K562 (cell line): ENCODE measurements at regions not wholly inside any gene's neighbourhood (a gene's known extent, or its start where the extent isn't known, plus 50 kb on each side); places are given as distances from the start of the nearest gene placed in this dataset.
A peak's percentile ranks its signal among the peaks of the same experiment; 100 is the strongest.

ENCODE experiments used
- ATAC-seq: fragments of 200-7000 bp; cut with Tn5 transposase; 3 replicates; pipeline ENCODE4 v1.9.1; 2020; ENCODE audit warnings: moderate library complexity
- BruUV-seq: library from RNA; stranded (reverse); fragments of 400-500 nt; replicated peaks from 2 replicates; lab custom pipeline; 2021; lab: Mats Ljungman, UMichigan
- CTCF ChIA-PET: fragments of 300-600 bp; formaldehyde crosslinking; extraction: SDS; loops from one replicate; lab custom pipeline; 2021; ENCODE audit warnings: low intra/inter-chr PET ratio; lab: Yijun Ruan, JAX
- POLR2A ChIA-PET: fragments of 300-600, 350-650 bp; sonication (Branson Sonifier 250); formaldehyde crosslinking; extraction: SDS; loops from one replicate; lab custom pipeline; 2021; ENCODE audit warnings: antibody characterized with exemption, inconsistent platforms; lab: Yijun Ruan, JAX
- DNase-seq, 4 experiments: peaks; one replicate each; pipeline versions ENCODE4 v3.0.0 to v3.0.0-alpha.2; 2011 to 2018; ENCODE audit warnings: low spot score in 3 of 4, mixed read lengths in 3 of 4; ENCODE audit errors: extremely low read depth in 1 of 4
- FAIRE-seq: peaks from 2 replicates; lab custom pipeline; 2011; peaks lifted over from hg19 to GRCh38; lab: Jason Lieb, UNC
- H2AFZ ChIP-seq: 2 replicates; pipeline ENCODE4 v1.6.0; 2011; ENCODE audit warnings: low read depth, low read length, control low read depth, inconsistent platforms
- H3K27ac ChIP-seq: fragments of 200-600 bp; 3 replicates; pipeline ENCODE4 v1.8.0; 2011; ENCODE audit warnings: low read depth, mild to moderate bottlenecking, control low read depth, inconsistent platforms, low read length, moderate library complexity, mixed read lengths; ENCODE audit errors: extremely low read depth
- H3K27me3 ChIP-seq, 2 experiments: fragments of 300-600 bp in 1 of 2; 2 replicates in 1 of 2; 3 replicates in 1 of 2; pipeline versions ENCODE4 v1.6.0 to v1.8.0; 2011; ENCODE audit warnings: inconsistent platforms in 2 of 2, low read length in 2 of 2, mild to moderate bottlenecking in 1 of 2, mixed read lengths in 1 of 2, moderate library complexity in 1 of 2; ENCODE audit not compliant: control insufficient read depth in 2 of 2, insufficient read depth in 2 of 2
- H3K36me3 ChIP-seq: fragments of 300-600 bp; 3 replicates; pipeline ENCODE4 v1.8.0; 2011; ENCODE audit warnings: mild to moderate bottlenecking, low read length, inconsistent platforms; ENCODE audit not compliant: control insufficient read depth, insufficient read depth
- H3K4me1 ChIP-seq, 2 experiments: fragments of 200-600 bp in 1 of 2; replicated peaks in 1 of 2; 2 replicates in 1 of 2; 3 replicates in 1 of 2; pipeline versions ENCODE4 v1.5.1 to v1.8.0; 2011; ENCODE audit warnings: inconsistent platforms in 2 of 2, low read length in 2 of 2, mild to moderate bottlenecking in 1 of 2, mixed read lengths in 1 of 2, moderate library complexity in 1 of 2; ENCODE audit not compliant: control insufficient read depth in 2 of 2, insufficient read depth in 2 of 2
- H3K4me2 ChIP-seq: 2 replicates; pipeline ENCODE4 v1.6.1; 2011; ENCODE audit warnings: low read length, control low read depth, inconsistent platforms, mixed read lengths; ENCODE audit not compliant: insufficient read depth
- H3K4me3 ChIP-seq: fragments of 200-600 bp; sonication (generic), shearing (Covaris generic); 2 replicates; pipeline ENCODE4 v1.5.1; 2016; ENCODE audit warnings: control low read depth, inconsistent platforms
- H3K79me2 ChIP-seq: fragments of 200-600 bp; 3 replicates; pipeline ENCODE4 v1.8.0; 2011; ENCODE audit warnings: low read length, inconsistent platforms; ENCODE audit not compliant: control insufficient read depth, insufficient read depth
- H3K9ac ChIP-seq, 2 experiments: 2 replicates each; pipeline versions ENCODE4 v1.6.0 to v1.6.1; 2011; ENCODE audit warnings: low read depth in 2 of 2, low read length in 2 of 2, control low read depth in 1 of 2, inconsistent platforms in 1 of 2, mild to moderate bottlenecking in 1 of 2, mixed read lengths in 1 of 2; ENCODE audit not compliant: insufficient read depth in 1 of 2
- H3K9me1 ChIP-seq: one replicate; pipeline ENCODE4 v1.6.0; 2011; ENCODE audit warnings: inconsistent platforms, mild to moderate bottlenecking, low read length, moderate library complexity; ENCODE audit not compliant: control insufficient read depth, insufficient read depth
- H3K9me3 ChIP-seq: replicated peaks from 2 replicates; pipeline ENCODE4 v1.5.1; 2011; ENCODE audit warnings: low read depth, low read length, inconsistent platforms; ENCODE audit not compliant: control insufficient read depth, insufficient read depth
- H4K20me1 ChIP-seq: replicated peaks from 2 replicates; pipeline ENCODE4 v1.6.1; 2011; ENCODE audit warnings: low read length, inconsistent platforms, mixed read lengths; ENCODE audit not compliant: control insufficient read depth, insufficient read depth
- E2F3 ChIP-seq: fragments of 250-450 bp; sonication (Bioruptor Pico); IDR thresholded peaks from 2 replicates; pipeline ENCODE4 v1.4.0; 2020; ENCODE audit warnings: mild to moderate bottlenecking
- RFX1 ChIP-seq: fragments of 450-650 bp; IDR thresholded peaks from 2 replicates; pipeline ENCODE4 v1.6.1; 2016; ENCODE audit warnings: mild to moderate bottlenecking, moderate library complexity
- WGBS: fragments of 100-300 bp; shearing (Covaris generic); methylation state at CpG from one replicate; pipeline ENCODE4 v1.1.6; 2016; ENCODE audit warnings: low coverage, mixed read lengths; ENCODE audit not compliant: insufficient coverage; ENCODE audit errors: missing lambda C conversion rate; 5-methylcytosine and 5-hydroxymethylcytosine counted together
- in situ Hi-C: fragments of 300-500 bp; cut with MboI; formaldehyde crosslinking; loops from 4 replicates; pipeline ENCODE4 v1.15.0; 2018; ENCODE audit warnings: inconsistent platforms, mixed read lengths
- intact Hi-C: fragments of 100-400 bp; cut with micrococcal nuclease; formaldehyde crosslinking; loops from 2 replicates; pipeline ENCODE4 v1.14.2; 2022
- TF ChIP-seq, protein P1 (sequence below): fragments of 450-650 bp; IDR thresholded peaks from 2 replicates; pipeline ENCODE4 v1.6.1; 2017; ENCODE audit warnings: mild to moderate bottlenecking, moderate library complexity
- TF ChIP-seq, protein P2 (sequence below): fragments of 250-450 bp; sonication (Bioruptor Pico); IDR thresholded peaks from 2 replicates; pipeline ENCODE4 v1.8.0; 2021; ENCODE audit warnings: moderate library complexity, mild to moderate bottlenecking, inconsistent platforms

DNA sequence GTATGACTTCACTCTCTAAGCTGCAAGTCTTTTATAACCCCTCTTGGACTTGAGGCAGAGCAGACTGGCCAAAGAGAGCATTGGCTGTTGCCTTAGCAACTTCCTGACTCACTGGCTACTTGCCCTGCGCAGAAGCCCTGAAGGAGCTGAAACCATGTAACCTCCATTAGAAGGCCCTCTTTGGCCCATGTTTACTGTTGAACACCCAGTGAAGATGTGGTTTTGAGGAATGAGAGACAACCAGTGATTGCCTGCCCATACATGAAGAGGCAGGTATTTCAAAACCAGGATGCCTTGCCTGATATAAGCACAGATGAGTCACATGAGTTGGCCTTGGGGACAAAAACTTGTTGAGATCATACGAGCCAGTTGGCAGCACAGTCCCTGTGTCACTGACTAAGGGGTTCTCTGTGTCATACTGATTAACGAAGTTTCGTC, 182.5 kb downstream of the EDN1 start:
- H3K4me3 ChIP-seq = no peak overlapping the region
- H3K27me3 ChIP-seq = peaks cover 0 to 4% of the 10 kb centered on the region in 2 experiments; a peak in 1 of 5 replicates
- ATAC-seq (no peak), DNase-seq (no peak), FAIRE-seq (no peak)
- WGBS = 2% methylated on average over 4 of the region's 4 CpGs
- in situ Hi-C loops = no loop called here
- no TSS peak for BruUV-seq
- ChIA-PET CTCF (no interaction called here), POLR2A (no interaction called here)
- no peaks in the 10 kb centered on the region for H4K20me1 ChIP-seq
- no peaks in the 10 kb centered on the region for H3K4me1 ChIP-seq
- no peaks in the 10 kb centered on the region for H3K79me2 ChIP-seq
- no peaks in the 10 kb centered on the region for H3K9me1 ChIP-seq
- intact Hi-C loops = no loop called here
- H2AFZ ChIP-seq = no peak overlapping the region
- H3K27ac ChIP-seq = no peak overlapping the region
- TF ChIP-seq RFX1 = peak; percentile 39
- TF ChIP-seq, protein P1, sequence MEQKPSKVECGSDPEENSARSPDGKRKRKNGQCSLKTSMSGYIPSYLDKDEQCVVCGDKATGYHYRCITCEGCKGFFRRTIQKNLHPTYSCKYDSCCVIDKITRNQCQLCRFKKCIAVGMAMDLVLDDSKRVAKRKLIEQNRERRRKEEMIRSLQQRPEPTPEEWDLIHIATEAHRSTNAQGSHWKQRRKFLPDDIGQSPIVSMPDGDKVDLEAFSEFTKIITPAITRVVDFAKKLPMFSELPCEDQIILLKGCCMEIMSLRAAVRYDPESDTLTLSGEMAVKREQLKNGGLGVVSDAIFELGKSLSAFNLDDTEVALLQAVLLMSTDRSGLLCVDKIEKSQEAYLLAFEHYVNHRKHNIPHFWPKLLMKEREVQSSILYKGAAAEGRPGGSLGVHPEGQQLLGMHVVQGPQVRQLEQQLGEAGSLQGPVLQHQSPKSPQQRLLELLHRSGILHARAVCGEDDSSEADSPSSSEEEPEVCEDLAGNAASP = no peak
- no peaks in the 10 kb centered on the region for H3K36me3 ChIP-seq
- H3K4me2 ChIP-seq = no peak overlapping the region
- H3K9me3 ChIP-seq = no peaks in the 10 kb centered on the region
- no peak overlapping the region for H3K9ac ChIP-seq

DNA sequence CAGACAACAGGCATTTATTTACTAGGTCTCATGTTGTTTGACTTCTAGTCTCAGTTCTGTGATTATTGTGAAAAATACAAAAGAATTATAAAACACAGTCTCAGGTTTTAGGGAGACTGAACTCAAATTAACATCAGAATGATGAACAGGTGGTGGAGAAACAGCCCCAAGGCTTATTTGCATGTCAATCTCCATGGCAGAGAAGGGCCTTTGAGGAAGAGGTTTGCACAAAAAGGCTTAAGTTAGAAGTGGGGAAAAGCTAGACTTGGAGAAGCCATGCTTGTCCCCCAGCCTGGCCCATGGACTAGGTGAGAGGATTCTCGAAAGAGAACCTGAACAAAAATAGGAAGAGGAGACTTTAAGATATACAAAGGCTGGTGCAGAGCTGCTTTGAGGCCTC, 183.3 kb downstream of the EDN1 start:
- intact Hi-C loops = no loop called here
- CTCF ChIA-PET = no interaction called here
- in situ Hi-C loops = no loop called here
- FAIRE-seq (no peak), ATAC-seq (no peak), DNase-seq (no peak)
- 0% methylated on average over 1 of the region's 1 CpG for WGBS
- Histone ChIP-seq H3K4me1 (no peaks in the 10 kb centered on the region), H3K79me2 (no peaks in the 10 kb centered on the region), H3K27me3 (peaks cover 0 to 4% of the 10 kb centered on the region in 2 experiments; a peak in 1 of 5 replicates), H3K9ac (no peak overlapping the region), H3K36me3 (no peaks in the 10 kb centered on the region), H3K27ac (no peak overlapping the region), H3K4me2 (no peak overlapping the region), H3K9me3 (no peaks in the 10 kb centered on the region; the same call in 1 of the 2 replicates), H3K9me1 (no peaks in the 10 kb centered on the region), H3K4me3 (no peak overlapping the region), H4K20me1 (no peaks in the 10 kb centered on the region), H2AFZ (no peak overlapping the region)
- no TSS peak for BruUV-seq
- POLR2A ChIA-PET = no interaction called here
- TF ChIP-seq, protein P2, sequence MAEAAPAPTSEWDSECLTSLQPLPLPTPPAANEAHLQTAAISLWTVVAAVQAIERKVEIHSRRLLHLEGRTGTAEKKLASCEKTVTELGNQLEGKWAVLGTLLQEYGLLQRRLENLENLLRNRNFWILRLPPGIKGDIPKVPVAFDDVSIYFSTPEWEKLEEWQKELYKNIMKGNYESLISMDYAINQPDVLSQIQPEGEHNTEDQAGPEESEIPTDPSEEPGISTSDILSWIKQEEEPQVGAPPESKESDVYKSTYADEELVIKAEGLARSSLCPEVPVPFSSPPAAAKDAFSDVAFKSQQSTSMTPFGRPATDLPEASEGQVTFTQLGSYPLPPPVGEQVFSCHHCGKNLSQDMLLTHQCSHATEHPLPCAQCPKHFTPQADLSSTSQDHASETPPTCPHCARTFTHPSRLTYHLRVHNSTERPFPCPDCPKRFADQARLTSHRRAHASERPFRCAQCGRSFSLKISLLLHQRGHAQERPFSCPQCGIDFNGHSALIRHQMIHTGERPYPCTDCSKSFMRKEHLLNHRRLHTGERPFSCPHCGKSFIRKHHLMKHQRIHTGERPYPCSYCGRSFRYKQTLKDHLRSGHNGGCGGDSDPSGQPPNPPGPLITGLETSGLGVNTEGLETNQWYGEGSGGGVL = no peak
- no peak for TF ChIP-seq E2F3 (CRISPR knock-in tag)
